ENCODE measurements at regions not wholly inside any gene's neighbourhood (a gene's known extent, or its start where the extent isn't known, plus 50 kb on each side); places are given as distances from the start of the nearest gene placed in this dataset.

DNA sequence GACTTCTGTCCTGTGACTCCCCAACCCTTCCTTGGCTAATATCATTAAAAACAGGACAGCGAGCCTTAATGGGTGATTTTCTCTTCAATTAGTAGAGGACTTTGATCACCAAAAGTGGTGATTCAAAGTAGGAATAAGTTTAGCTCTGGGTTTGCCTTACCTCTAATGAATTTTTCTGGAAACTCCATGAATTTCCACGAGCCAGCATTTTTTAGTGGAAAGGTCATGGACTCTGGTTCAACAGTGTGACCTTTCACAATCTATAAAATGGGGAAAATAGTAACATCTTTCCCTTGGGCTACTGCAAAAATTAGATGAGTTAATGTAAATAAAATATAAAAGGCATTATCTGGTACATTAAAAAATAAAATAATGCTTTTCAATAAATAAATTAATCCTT, 417.8 kb upstream of the NR2F2 start:
- Histone ChIP-seq H3K4me2 (ENCODE audit: low read depth, low read length) (no peak overlapping the region), H3K4me1 (ENCODE audit: insufficient read depth, low read length) (peaks cover 13% of the 10 kb centered on the region), H3K79me2 (ENCODE audit: insufficient read depth, low read length) (no peaks in the 10 kb centered on the region), H3K36me3 (replicated peaks in 1 of 2; ENCODE audit: control insufficient read depth in 1 of 2, insufficient read depth in 2 of 2, low read length in 2 of 2) (no peaks in the 10 kb centered on the region), H3K9ac (ENCODE audit: insufficient read depth, low read depth, low read length) (no peak overlapping the region), H2AFZ (ENCODE audit: low read length) (no peak overlapping the region), H3K27ac (ENCODE audit: extremely low read length, insufficient read depth, low read length) (no peak overlapping the region), H3K9me3 (ENCODE audit: low read length) (no peaks in the 10 kb centered on the region), H3K4me3 (replicated peaks in 1 of 3; ENCODE audit: insufficient read depth in 1 of 3, low read depth in 2 of 3, low read length in 3 of 3) (no peak overlapping the region), H3K27me3 (ENCODE audit: control insufficient read depth in 1 of 2, insufficient read depth in 2 of 2, low read length in 2 of 2) (no peaks in the 10 kb centered on the region), H4K20me1 (ENCODE audit: insufficient read depth, low read length) (no peaks in the 10 kb centered on the region)
- WGBS (ENCODE audit: low lambda C conversion rate): 27% methylated on average over 2 of the region's 2 CpGs
- no TSS peak for BruUV-seq (replicated peaks)
- intact Hi-C loops (cut with micrococcal nuclease; ENCODE audit: unreplicated experiment): loop anchor here (10.0 kb wide), 1 partner anchor 442 kb away; no protein-coding TSS in a partner anchor
- no peak for FAIRE-seq
- ATAC-seq: no peak
- CTCF ChIA-PET (ENCODE audit: low intra/inter-chr PET ratio, low total read pairs): no interaction called here
- TF ChIP-seq NRL (CRISPR knock-in tag; IDR thresholded peaks at IDR 0.05; ENCODE audit: borderline replicate concordance): no peak
- TF ChIP-seq ELF3 (CRISPR knock-in tag; IDR thresholded peaks at IDR 0.05): no peak
- TF ChIP-seq NR3C1 (CRISPR knock-in tag; IDR thresholded peaks at IDR 0.05): no peak
- TF ChIP-seq, protein P1, sequence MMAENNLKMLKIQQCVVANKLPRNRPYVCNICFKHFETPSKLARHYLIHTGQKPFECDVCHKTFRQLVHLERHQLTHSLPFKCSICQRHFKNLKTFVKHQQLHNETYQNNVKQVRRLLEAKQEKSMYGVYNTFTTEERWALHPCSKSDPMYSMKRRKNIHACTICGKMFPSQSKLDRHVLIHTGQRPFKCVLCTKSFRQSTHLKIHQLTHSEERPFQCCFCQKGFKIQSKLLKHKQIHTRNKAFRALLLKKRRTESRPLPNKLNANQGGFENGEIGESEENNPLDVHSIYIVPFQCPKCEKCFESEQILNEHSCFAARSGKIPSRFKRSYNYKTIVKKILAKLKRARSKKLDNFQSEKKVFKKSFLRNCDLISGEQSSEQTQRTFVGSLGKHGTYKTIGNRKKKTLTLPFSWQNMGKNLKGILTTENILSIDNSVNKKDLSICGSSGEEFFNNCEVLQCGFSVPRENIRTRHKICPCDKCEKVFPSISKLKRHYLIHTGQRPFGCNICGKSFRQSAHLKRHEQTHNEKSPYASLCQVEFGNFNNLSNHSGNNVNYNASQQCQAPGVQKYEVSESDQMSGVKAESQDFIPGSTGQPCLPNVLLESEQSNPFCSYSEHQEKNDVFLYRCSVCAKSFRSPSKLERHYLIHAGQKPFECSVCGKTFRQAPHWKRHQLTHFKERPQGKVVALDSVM (CRISPR knock-in tag; IDR thresholded peaks at IDR 0.05): no peak
- POLR2A ChIA-PET: no interaction called here
- DNase-seq (ENCODE audit: low spot score): no peak
- in situ Hi-C loops (cut with HindIII; ENCODE audit: extremely low pct_ligation_motif_present, low pct_unique_long_range_greater_than_20kb): no loop called here

DNA sequence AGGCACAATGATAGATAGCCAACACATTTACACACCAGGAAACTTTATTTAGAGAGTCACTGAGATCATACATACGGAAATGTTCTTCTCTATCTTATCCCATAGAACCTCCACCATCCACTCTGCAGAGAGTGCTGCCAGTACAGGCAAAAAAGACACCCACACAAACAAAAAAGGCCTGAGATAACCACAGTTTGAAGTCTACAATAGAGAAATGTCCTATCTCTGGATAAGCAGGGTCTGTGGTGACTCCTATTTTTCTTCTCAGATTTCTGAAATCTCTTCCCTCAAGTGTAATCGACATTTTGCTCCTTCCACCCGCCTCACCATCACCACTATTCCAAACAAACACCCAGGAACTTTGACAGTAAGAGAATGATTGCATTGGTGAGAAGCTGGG, 413.9 kb upstream of the NR2F2 start:
- POLR2A ChIA-PET: no interaction called here
- ATAC-seq (no peak), FAIRE-seq (no peak)

More for the DNA sequence above, 413.9 kb upstream of the NR2F2 start:
- WGBS (ENCODE audit: low lambda C conversion rate): 15% methylated on average over 3 of the region's 3 CpGs
- no peak for DNase-seq (ENCODE audit: low spot score)
- Histone ChIP-seq H3K79me2 (ENCODE audit: insufficient read depth, low read length) (no peaks in the 10 kb centered on the region), H2AFZ (ENCODE audit: low read length) (no peak overlapping the region), H3K9ac (ENCODE audit: insufficient read depth, low read depth, low read length) (no peak overlapping the region), H3K27me3 (ENCODE audit: control insufficient read depth in 1 of 2, insufficient read depth in 2 of 2, low read length in 2 of 2) (no peaks in the 10 kb centered on the region), H3K36me3 (replicated peaks in 1 of 2; ENCODE audit: control insufficient read depth in 1 of 2, insufficient read depth in 2 of 2, low read length in 2 of 2) (no peaks in the 10 kb centered on the region), H3K4me1 (ENCODE audit: insufficient read depth, low read length) (peaks cover 12% of the 10 kb centered on the region), H3K4me2 (ENCODE audit: low read depth, low read length) (no peak overlapping the region), H3K9me3 (ENCODE audit: low read length) (no peaks in the 10 kb centered on the region), H3K4me3 (replicated peaks in 1 of 3; ENCODE audit: insufficient read depth in 1 of 3, low read depth in 2 of 3, low read length in 3 of 3) (no peak overlapping the region), H3K27ac (ENCODE audit: extremely low read length, insufficient read depth, low read length) (no peak overlapping the region), H4K20me1 (ENCODE audit: insufficient read depth, low read length) (no peaks in the 10 kb centered on the region)
- intact Hi-C loops (cut with micrococcal nuclease; ENCODE audit: unreplicated experiment) (loop anchor here (10.0 kb wide), 1 partner anchor 438 kb away; no protein-coding TSS in a partner anchor), in situ Hi-C loops (cut with HindIII; ENCODE audit: extremely low pct_ligation_motif_present, low pct_unique_long_range_greater_than_20kb) (no loop called here)
- BruUV-seq (replicated peaks): no TSS peak
- TF ChIP-seq, protein P2, sequence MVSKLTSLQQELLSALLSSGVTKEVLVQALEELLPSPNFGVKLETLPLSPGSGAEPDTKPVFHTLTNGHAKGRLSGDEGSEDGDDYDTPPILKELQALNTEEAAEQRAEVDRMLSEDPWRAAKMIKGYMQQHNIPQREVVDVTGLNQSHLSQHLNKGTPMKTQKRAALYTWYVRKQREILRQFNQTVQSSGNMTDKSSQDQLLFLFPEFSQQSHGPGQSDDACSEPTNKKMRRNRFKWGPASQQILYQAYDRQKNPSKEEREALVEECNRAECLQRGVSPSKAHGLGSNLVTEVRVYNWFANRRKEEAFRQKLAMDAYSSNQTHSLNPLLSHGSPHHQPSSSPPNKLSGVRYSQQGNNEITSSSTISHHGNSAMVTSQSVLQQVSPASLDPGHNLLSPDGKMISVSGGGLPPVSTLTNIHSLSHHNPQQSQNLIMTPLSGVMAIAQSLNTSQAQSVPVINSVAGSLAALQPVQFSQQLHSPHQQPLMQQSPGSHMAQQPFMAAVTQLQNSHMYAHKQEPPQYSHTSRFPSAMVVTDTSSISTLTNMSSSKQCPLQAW (CRISPR knock-in tag; IDR thresholded peaks at IDR 0.05): no peak
- TF ChIP-seq NR1H2 (CRISPR knock-in tag; IDR thresholded peaks at IDR 0.05; ENCODE audit: borderline replicate concordance, low read depth): no peak
- TF ChIP-seq FOXP1 (IDR thresholded peaks at IDR 0.05): no peak
- TF ChIP-seq FOXP1 (CRISPR knock-in tag; IDR thresholded peaks at IDR 0.05): no peak
- TF ChIP-seq NFE2L2 (IDR thresholded peaks at IDR 0.05; ENCODE audit: low read length): no peak
- TF ChIP-seq KLF12 (CRISPR knock-in tag; IDR thresholded peaks at IDR 0.05; ENCODE audit: borderline replicate concordance): no peak
- no peak for TF ChIP-seq GZF1 (CRISPR knock-in tag; IDR thresholded peaks at IDR 0.05)
- no peak for TF ChIP-seq ZNF468 (CRISPR knock-in tag; IDR thresholded peaks at IDR 0.05)
- TF ChIP-seq SUZ12 (IDR thresholded peaks at IDR 0.05; ENCODE audit: low read depth, low read length): no peak
- TF ChIP-seq, protein P3, sequence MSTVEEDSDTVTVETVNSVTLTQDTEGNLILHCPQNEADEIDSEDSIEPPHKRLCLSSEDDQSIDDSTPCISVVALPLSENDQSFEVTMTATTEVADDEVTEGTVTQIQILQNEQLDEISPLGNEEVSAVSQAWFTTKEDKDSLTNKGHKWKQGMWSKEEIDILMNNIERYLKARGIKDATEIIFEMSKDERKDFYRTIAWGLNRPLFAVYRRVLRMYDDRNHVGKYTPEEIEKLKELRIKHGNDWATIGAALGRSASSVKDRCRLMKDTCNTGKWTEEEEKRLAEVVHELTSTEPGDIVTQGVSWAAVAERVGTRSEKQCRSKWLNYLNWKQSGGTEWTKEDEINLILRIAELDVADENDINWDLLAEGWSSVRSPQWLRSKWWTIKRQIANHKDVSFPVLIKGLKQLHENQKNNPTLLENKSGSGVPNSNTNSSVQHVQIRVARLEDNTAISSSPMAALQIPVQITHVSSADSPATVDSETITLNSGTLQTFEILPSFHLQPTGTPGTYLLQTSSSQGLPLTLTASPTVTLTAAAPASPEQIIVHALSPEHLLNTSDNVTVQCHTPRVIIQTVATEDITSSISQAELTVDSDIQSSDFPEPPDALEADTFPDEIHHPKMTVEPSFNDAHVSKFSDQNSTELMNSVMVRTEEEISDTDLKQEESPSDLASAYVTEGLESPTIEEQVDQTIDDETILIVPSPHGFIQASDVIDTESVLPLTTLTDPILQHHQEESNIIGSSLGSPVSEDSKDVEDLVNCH (CRISPR knock-in tag; IDR thresholded peaks at IDR 0.05): no peak
- no peak for TF ChIP-seq HIVEP1 (CRISPR knock-in tag; IDR thresholded peaks at IDR 0.05)
- CTCF ChIA-PET (ENCODE audit: low intra/inter-chr PET ratio, low total read pairs): no interaction called here
